ENCODE measurements at regions not wholly inside any gene's neighbourhood (a gene's known extent, or its start where the extent isn't known, plus 50 kb on each side); places are given as distances from the start of the nearest gene placed in this dataset.

- H3K27me3 ChIP-seq: no peaks in the 10 kb centered on the region
- peaks cover 7% of the 10 kb centered on the region for H3K79me2 ChIP-seq
- no peak overlapping the region for H3K27ac ChIP-seq
- H2AFZ ChIP-seq: no peak overlapping the region
- no peak for DNase-seq (ENCODE audit: low spot score)
- H3K4me1 ChIP-seq (ENCODE audit: insufficient read depth): peaks cover 20% of the 10 kb centered on the region
- H3K9me3 ChIP-seq (ENCODE audit: low read depth): no peaks in the 10 kb centered on the region
- no peak overlapping the region for H3K4me3 ChIP-seq
- TF ChIP-seq EZH2 (IDR thresholded peaks at IDR 0.05; ENCODE audit: borderline replicate concordance) (no peak), CTCF (IDR thresholded peaks at IDR 0.05; ENCODE audit: poor library complexity) (no peak), EZH2phosphoT487 (IDR thresholded peaks at IDR 0.05; ENCODE audit: low read depth, severe bottlenecking, unreplicated experiment) (no peak)
- 88% methylated on average over 35 of the region's 35 CpGs for WGBS (ENCODE audit: low lambda C conversion rate, missing lambda C conversion rate)
- no peak overlapping the region for H3K4me2 ChIP-seq
- H4K20me1 ChIP-seq (ENCODE audit: insufficient read depth, poor library complexity, severe bottlenecking): no peaks in the 10 kb centered on the region
- no peaks in the 10 kb centered on the region for H3K9me2 ChIP-seq (replicated peaks; ENCODE audit: insufficient read depth)
- no peaks in the 10 kb centered on the region for H3K36me3 ChIP-seq (replicated peaks; ENCODE audit: insufficient read depth, low read depth)
Measured at GRCh38 chr16:85424260-85425073, 188.7 kb upstream of the GSE1 start.

GRCh38 chr16:85425074-85425662 is 188.0 kb upstream of the GSE1 start:
- Histone ChIP-seq H4K20me1 (ENCODE audit: insufficient read depth, poor library complexity, severe bottlenecking) (no peaks in the 10 kb centered on the region), H3K4me2 (no peak overlapping the region), H3K4me3 (no peak overlapping the region), H3K27ac (no peak overlapping the region), H3K27me3 (no peaks in the 10 kb centered on the region), H3K9me3 (ENCODE audit: low read depth) (no peaks in the 10 kb centered on the region), H3K79me2 (peaks cover 7% of the 10 kb centered on the region), H3K9me2 (replicated peaks; ENCODE audit: insufficient read depth) (no peaks in the 10 kb centered on the region), H3K4me1 (ENCODE audit: insufficient read depth) (peaks cover 20% of the 10 kb centered on the region), H2AFZ (no peak overlapping the region), H3K36me3 (replicated peaks; ENCODE audit: insufficient read depth, low read depth) (no peaks in the 10 kb centered on the region)
- DNase-seq (ENCODE audit: low spot score): no peak
- TF ChIP-seq CTCF (IDR thresholded peaks at IDR 0.05; ENCODE audit: poor library complexity): no peak
- TF ChIP-seq EZH2phosphoT487 (IDR thresholded peaks at IDR 0.05; ENCODE audit: low read depth, severe bottlenecking, unreplicated experiment): no peak
- no peak for TF ChIP-seq EZH2 (IDR thresholded peaks at IDR 0.05; ENCODE audit: borderline replicate concordance)
- WGBS (ENCODE audit: low lambda C conversion rate, missing lambda C conversion rate): 78% methylated on average over 17 of the region's 17 CpGs

GRCh38 chr16:85426806-85427205 is 186.3 kb upstream of the GSE1 start:
- H4K20me1 ChIP-seq (ENCODE audit: insufficient read depth, poor library complexity, severe bottlenecking): no peaks in the 10 kb centered on the region
- H3K9me2 ChIP-seq (replicated peaks; ENCODE audit: insufficient read depth): no peaks in the 10 kb centered on the region
- no peak overlapping the region for H3K4me3 ChIP-seq
- peaks cover 13% of the 10 kb centered on the region for H3K4me1 ChIP-seq (ENCODE audit: insufficient read depth)
- no peak overlapping the region for H3K27ac ChIP-seq
- no peaks in the 10 kb centered on the region for H3K79me2 ChIP-seq
- DNase-seq (ENCODE audit: low spot score): no peak
- no peaks in the 10 kb centered on the region for H3K36me3 ChIP-seq (replicated peaks; ENCODE audit: insufficient read depth, low read depth)
- 94% methylated on average over 2 of the region's 2 CpGs for WGBS (ENCODE audit: low lambda C conversion rate, missing lambda C conversion rate)
- TF ChIP-seq CTCF (IDR thresholded peaks at IDR 0.05; ENCODE audit: poor library complexity) (no peak), EZH2phosphoT487 (IDR thresholded peaks at IDR 0.05; ENCODE audit: low read depth, severe bottlenecking, unreplicated experiment) (no peak), EZH2 (IDR thresholded peaks at IDR 0.05; ENCODE audit: borderline replicate concordance) (no peak)
- no peaks in the 10 kb centered on the region for H3K9me3 ChIP-seq (ENCODE audit: low read depth)
- H3K4me2 ChIP-seq: no peak overlapping the region
- no peaks in the 10 kb centered on the region for H3K27me3 ChIP-seq
- H2AFZ ChIP-seq: no peak overlapping the region

Data from hepatocyte (in vitro differentiated cells).